ENCODE measurements at regions not wholly inside any gene's neighbourhood (a gene's known extent, or its start where the extent isn't known, plus 50 kb on each side); places are given as distances from the start of the nearest gene placed in this dataset.
"Not testable (repeated sequence)": the region's sequence is repeated elsewhere in the genome, so short reads cannot be mapped to it uniquely, and the experiment has no call there.

GRCh38 chr13:61136093-61136492, 279.6 kb downstream of the PCDH20 start:
- no peak for ATAC-seq

DNA sequence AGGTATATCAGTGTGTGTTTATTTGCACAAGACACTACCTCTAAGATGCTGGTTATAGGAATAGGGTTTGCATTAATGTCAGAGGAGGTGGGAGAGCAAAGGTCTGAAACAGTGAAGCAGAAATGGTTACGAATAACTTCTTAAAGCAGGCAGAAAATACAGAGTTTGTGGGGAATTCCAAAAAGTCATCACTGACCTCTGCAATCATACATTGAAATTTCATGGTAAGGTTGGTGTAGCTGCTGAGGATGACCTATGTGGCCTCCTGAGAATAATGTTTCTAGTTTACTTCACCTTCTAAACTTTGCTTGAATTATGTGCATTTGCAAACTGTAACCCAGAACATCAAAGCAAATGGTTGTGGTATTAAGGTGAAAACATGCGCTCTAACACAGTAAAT, 280.1 kb downstream of the PCDH20 start:
- no peak for ATAC-seq

DNA sequence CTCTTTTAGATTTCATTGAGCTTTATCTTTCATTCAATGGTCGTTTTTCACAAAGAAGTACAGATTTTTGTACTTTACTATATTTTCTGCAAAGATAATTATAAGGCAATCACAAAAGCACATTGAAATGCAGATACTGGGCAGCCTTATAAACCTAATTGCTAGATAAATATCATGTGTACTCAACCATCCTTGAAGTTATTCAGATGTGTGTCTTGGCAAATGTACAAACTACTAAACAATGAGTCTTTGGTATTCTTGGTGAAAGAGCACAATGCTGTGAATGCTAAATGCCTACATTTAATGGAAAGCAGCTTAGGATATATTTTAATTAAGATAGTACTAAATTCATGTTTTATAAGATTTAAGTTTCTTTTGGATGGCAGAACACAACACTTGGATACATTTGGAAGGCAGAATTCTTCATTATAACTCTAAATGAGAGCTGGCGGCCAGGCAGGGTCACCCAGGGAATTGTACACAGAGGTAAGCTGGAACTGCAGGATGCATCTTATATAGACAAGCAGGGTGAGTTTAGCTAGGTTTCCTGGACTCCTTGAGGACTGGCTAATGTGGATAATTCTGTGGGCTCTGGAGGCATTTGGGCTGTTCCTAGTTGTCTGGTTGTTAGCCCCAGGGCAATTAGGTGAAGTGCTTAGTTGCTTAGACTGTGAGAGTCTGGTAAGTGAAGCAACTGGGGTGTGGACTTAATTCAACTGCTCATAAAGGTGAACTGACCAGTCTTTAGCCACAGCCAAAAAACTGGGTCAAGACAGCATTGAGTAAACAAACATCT, 286.6 kb downstream of the PCDH20 start:
- ATAC-seq, result no peak

DNA sequence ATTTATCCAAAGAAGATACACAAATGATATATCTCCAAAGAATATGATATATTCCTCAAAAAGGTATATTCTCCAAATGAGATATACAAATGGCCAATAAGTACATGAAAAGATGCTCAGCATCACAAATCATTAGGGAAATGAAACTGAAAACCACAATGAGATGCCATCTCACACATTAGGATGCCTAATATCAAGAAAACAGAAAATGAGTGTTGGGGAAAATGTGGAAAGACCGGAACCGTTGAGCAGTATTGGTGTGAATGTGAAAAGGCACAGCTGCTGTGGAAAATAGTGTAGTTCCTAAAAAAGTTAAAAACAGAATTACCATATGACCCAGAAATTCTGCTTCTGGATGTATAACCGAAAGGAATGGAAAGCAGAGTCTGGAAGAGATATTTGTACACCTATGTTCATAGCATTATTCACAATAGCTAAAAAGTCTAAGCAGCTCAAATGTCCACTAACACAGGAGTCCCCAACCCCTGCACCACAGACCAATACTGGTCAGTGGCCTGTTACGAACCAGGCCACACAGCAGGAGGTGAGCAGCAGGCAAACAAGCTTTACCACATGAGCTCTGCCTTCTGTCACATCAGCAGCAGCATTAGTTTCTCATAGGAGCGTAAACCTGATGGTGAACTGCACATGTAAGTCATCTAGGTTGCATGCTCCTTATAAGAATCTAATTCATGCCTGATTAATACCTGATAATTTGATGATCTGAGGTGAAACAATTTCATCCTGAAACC, 291.9 kb downstream of the PCDH20 start:
- no peak for ATAC-seq

- ATAC-seq, result no peak
Measured at GRCh38 chr13:61113140-61113658, 302.4 kb downstream of the PCDH20 start.

DNA sequence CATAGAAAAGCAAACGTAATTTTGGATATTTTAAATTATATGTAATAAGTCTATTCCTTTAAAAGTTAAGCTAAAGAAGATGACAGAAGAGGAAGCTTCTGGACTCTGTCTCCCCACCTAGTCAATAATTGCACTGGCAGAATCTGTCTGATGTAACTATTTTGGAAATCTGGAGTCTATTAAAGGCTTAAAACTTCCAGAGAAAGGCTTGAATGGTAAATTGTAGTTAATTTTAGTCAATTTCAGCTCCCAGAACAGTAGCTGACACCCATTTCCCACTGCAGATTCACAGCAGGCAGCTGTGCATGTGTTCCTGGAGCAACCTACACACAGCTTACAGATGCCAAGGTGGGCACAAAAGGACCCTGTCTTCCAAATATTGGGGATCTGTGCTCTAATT, 304.1 kb downstream of the PCDH20 start:
- ATAC-seq, result no peak

DNA sequence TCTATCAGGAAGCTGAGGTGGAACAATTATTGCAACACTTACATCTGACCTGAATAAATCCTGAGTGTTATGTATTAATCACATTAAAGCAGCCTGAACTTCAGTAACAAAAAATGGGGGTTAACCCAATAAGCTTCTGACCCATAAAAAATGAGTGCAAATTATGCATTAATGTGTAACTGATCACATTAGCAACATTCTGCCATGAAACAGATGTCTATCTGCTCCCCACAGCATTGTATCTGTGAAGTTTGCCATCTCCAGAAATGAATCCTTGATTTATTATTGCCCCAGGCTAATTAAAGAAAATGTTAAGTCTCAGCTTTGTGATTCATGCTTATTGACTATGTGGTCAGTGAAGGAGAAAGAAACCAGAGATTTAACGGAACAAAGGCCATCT, 304.9 kb downstream of the PCDH20 start:
- no peak for ATAC-seq

GRCh38 chr13:61109741-61110140, 305.9 kb downstream of the PCDH20 start:
- ATAC-seq, result no peak

DNA sequence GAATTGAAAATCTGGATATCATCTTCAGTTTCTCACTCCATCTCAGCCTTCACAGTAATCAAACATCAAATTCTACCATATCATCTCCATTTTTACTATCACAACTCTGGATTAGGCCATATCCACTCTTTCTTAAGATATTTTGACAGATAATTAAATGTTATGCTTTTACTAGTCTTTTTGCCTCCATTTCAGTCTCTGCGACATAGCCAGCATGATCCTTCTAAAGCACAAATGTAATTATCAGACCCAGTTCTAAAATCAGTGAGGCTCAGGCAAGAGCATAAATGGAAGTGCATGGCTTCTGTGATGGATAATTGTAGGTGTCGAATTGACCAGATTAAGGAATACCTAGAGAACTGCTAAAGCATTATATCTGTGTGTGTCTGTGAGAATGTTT, 307.7 kb downstream of the PCDH20 start:
- no peak for ATAC-seq

- no peak for ATAC-seq
Measured at GRCh38 chr13:61095885-61096284, 319.8 kb downstream of the PCDH20 start.

GRCh38 chr13:61094865-61095264, 320.8 kb downstream of the PCDH20 start:
- ATAC-seq, result no peak

DNA sequence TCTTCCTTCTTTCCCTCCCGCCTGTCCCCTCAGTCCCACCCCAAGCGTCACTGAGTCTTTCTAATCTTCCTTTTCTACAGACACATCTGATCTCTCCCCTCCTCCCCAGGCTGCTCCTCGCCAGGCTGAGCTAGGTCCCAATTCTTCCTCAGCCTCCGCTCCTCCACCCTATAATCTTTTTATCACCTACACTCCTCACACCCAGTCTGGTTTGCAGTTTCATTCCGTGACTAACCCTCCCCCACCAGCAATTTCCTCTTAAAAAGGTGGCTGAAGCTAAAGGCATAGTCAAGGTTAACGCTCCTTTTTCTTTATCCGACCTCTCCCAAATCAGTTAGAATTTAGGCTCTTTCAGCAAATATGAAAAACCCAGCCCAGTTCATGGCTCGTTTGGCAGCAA, 325.8 kb downstream of the PCDH20 start:
- not testable (repeated sequence) for ATAC-seq

GRCh38 chr13:61086087-61086486, 329.6 kb downstream of the PCDH20 start:
- no peak for ATAC-seq

DNA sequence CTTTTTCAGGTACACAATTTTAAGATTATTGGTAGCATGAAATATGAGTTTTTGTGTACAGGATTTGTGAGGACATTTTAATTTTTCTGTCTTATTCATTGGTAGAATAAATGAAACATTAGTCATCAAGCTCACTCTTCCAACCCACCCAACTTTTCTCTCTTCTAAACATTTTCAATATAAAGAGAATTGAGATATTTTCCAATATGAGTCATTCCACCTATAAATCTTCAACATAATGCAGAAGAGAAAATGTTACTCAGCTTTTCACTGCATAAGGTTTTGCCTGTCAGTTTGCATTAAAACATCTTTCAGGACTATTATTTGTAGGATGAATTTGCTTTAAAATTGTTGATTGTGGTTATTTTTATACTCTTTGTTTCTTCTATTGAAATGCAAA, 330.7 kb downstream of the PCDH20 start:
- ATAC-seq, result no peak

DNA sequence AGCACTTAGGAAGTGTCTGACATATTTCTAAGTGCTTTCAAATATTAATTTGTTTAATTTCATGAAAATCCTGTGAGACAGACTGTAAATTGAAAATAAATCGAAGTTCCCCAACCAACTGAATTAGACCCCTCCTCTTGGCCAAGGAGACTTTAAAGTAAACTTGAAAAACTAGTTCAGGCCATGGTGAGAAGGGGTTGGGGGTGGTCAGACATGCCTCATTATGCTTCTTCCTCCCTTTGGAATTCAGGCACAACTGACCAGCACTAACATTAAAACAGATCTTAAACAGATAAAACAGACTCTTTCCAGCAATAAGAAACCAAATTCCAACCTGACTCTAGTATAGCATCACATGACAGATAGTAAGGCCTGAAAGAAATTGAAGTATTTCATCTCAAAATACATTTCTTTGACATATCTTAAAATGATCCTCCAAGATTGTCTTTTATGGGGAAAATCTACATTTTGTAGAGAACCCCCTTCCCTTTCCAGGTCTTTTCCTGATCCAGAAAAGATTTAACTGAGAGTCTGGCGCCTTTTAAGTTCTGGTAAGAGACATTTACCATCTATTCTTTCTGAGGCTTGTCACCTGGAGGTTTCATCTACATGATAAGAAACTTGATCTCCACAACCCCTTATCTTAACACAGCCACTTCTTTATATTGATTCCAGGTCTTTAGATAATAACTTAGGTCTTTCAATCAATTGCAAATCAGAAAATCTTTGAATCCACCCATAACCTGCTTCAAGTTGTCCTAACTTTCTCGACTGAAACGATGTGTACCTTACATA, 336.5 kb downstream of the PCDH20 start:
- ATAC-seq, result no peak

GRCh38 chr13:61052175-61052574, 363.5 kb downstream of the PCDH20 start:
- no peak for ATAC-seq

- no peak for ATAC-seq
Measured at GRCh38 chr13:61045251-61045650, 370.4 kb downstream of the PCDH20 start.

GRCh38 chr13:61040181-61040580, 375.5 kb downstream of the PCDH20 start:
- no peak for ATAC-seq

GRCh38 chr13:61039302-61039701, 376.3 kb downstream of the PCDH20 start:
- ATAC-seq, result no peak

- ATAC-seq, result peak; percentile 51
Measured at GRCh38 chr13:61036715-61037114, 378.9 kb downstream of the PCDH20 start.

DNA sequence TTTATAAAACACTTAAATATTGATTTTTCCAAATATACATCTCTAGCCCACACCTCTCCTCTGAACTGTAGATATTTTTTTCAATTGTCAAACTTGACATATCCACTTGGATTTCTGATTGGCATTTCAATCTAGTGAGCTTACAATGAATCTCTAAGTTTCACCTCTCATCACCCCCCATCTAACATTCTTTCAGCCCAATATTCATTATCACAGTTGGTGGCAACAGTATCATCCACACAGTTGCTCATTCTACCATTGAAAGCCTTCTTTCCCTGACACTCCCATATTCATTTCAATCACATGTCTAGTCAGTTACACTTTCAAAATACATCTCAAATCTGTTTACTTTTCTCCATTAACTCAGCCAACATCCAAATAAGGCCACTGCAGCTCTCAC, 385.2 kb downstream of the PCDH20 start:
- no peak for ATAC-seq

DNA sequence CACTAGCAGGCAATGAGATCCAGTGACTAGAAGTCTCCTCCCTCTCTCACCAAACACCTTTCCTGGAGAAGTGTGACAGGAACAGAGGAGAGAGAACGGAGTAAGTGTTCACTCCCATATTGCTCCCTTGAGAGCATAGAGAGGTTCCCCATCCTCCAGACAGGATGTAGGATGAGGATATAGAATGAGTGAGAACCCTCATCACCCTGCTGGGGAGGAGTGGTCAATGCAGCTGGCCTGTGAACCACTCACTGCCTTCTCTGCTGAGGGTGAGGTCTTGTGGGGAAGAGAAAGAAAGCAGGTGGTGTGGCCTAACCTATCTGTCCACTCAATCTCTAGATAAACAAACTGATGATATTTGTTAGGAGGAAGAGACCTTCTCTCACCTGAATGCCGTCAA, 386.6 kb downstream of the PCDH20 start:
- ATAC-seq, result no peak

- ATAC-seq, result no peak
Measured at GRCh38 chr13:61024046-61024445, 391.6 kb downstream of the PCDH20 start.

Data from esophagus mucosa (tissue), 1 donor.